HUDEP-2 (cell line): ENCODE measurements at regions not wholly inside any gene's neighbourhood (a gene's known extent, or its start where the extent isn't known, plus 50 kb on each side); places are given as distances from the start of the nearest gene placed in this dataset.

Experiments used
- DNase-seq, 76 experiments: peaks; one replicate each; lab custom pipeline; 2025; ENCODE audit not compliant: unreplicated experiment in 76 of 76; lab: John Stamatoyannopoulos, UW

GRCh38 chr7:121473645-121474300 lies 77.7 kb upstream of the FAM3C start:
- DNase-seq = no peak

GRCh38 chr7:121466455-121466854 lies 70.3 kb upstream of the FAM3C start:
- no peak for DNase-seq

- no peak for DNase-seq
Observed at GRCh38 chr7:121459148-121459547, 63.0 kb upstream of the FAM3C start.

GRCh38 chr7:121456785-121457359 lies 60.8 kb upstream of the FAM3C start:
- no peak for DNase-seq

- DNase-seq = no peak
Observed at GRCh38 chr7:121456015-121456414, 59.9 kb upstream of the FAM3C start.

DNA sequence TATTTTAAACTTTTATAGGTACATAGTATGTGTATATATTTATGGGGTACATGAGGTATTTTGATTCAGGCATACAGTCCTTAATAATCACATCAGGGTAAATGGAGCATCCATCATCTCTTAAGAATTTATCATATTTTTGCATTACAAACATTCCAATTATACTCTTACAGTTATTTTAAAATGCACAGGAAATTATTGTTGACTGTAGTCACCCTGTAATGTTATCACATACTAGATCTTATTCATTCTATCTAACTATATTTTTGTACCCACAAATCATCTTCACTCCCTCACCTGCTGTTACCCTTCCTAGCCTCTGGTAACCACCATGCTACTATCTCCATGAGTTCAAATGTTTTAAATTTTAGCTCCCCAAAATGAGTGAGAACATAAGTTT lies 56.3 kb upstream of the FAM3C start:
- no peak for DNase-seq

- DNase-seq = no peak
Observed at GRCh38 chr7:121451367-121452094, 55.4 kb upstream of the FAM3C start.

GRCh38 chr7:121450631-121451198 lies 54.6 kb upstream of the FAM3C start:
- no peak for DNase-seq

DNA sequence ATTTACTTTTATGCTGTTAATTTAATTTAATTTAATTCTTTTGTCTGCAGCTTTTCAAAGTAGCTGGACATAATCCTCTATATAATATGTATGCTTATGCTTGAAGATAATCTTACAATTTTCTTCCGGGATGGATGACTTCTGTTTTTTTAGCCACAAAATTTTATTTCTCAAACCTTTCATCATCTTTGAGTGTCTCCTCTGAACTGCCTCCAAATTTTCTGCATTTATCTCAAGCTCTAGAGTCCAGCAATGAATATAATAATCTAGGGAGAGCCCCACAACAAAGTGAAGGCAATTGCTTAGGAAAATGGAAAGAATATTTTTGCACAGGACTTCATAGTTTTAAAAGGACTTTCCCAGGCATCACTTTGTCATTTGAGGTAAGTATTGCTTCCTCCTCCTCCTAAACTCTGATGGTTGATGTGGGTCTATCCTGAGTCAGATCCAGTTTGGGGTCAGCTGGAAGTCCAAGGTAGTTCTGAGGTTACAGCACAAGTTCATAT lies 53.7 kb upstream of the FAM3C start:
- DNase-seq = no peak

DNA sequence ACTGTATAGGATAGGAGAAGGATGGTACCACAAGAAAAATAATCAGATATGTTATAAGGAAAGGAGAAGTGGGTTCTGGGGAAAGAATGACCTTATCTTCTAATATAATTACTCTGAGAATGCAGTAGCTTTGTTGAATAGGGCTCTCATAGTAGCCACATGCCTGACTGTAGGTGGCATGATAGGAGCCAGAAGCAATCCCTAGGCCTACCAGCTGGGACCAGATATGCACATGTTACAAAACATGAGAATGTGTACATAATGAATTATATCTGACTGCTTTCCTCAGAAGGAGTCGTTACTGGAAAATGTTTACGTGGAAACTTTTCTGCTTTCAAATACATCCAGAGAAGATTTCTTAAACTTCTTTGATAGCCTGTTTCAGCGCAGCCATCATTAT lies 53.2 kb upstream of the FAM3C start:
- no peak for DNase-seq

- no peak for DNase-seq
Observed at GRCh38 chr7:121448429-121448828, 52.3 kb upstream of the FAM3C start.

- DNase-seq = no peak
Observed at GRCh38 chr7:121447911-121448300, 51.8 kb upstream of the FAM3C start.

GRCh38 chr7:121447243-121447910 lies 51.3 kb upstream of the FAM3C start:
- no peak for DNase-seq

- DNase-seq = no peak
Observed at GRCh38 chr7:121446526-121446925, 50.4 kb upstream of the FAM3C start.
